KMS-11 (cell line): ENCODE measurements at regions not wholly inside any gene's neighbourhood (a gene's known extent, or its start where the extent isn't known, plus 50 kb on each side); places are given as distances from the start of the nearest gene placed in this dataset.
"Not testable (repeated sequence)": the region's sequence is repeated elsewhere in the genome, so short reads cannot be mapped to it uniquely, and the experiment has no call there.

Source experiments
- H2AFZ ChIP-seq: fragments of 200-600 bp; sonication (generic); 2 replicates; pipeline ENCODE4 v1.6.1; 2016; ENCODE audit warnings: antibody characterized with exemption, mixed run types, low read depth
- H3K27ac ChIP-seq: fragments of 200-600 bp; sonication (generic); 2 replicates; pipeline ENCODE4 v1.6.1; 2016; ENCODE audit warnings: mild to moderate bottlenecking, mixed run types
- H3K27me3 ChIP-seq: fragments of 200-600 bp; sonication (generic); 2 replicates; pipeline ENCODE4 v1.6.1; 2017; ENCODE audit warnings: mild to moderate bottlenecking, low read depth, mixed run types, moderate library complexity; ENCODE audit not compliant: insufficient read depth
- H3K36me3 ChIP-seq: fragments of 200-600 bp; sonication (generic); 2 replicates; pipeline ENCODE4 v1.6.1; 2017; ENCODE audit warnings: mild to moderate bottlenecking, mixed run types; ENCODE audit not compliant: insufficient read depth
- H3K4me1 ChIP-seq: fragments of 200-600 bp; sonication (generic); 2 replicates; pipeline ENCODE4 v1.6.1; 2016; ENCODE audit warnings: mild to moderate bottlenecking, low read depth, mixed run types; ENCODE audit not compliant: poor library complexity, severe bottlenecking
- H3K4me2 ChIP-seq: fragments of 200-600 bp; sonication (generic); 2 replicates; pipeline ENCODE4 v1.7.0; 2016; ENCODE audit warnings: mild to moderate bottlenecking, mixed run types
- H3K4me3 ChIP-seq: fragments of 200-600 bp; sonication (generic); IDR thresholded peaks from 2 replicates; pipeline ENCODE4 v1.6.1; 2017; ENCODE audit warnings: low read depth, low read length, mixed read lengths; ENCODE audit not compliant: insufficient read depth
- H3K79me2 ChIP-seq: fragments of 200-600 bp; sonication (generic); 2 replicates; pipeline ENCODE4 v1.6.1; 2016; ENCODE audit warnings: low read depth, mixed run types; ENCODE audit not compliant: insufficient read depth
- H3K9ac ChIP-seq: fragments of 200-600 bp; sonication (generic); 2 replicates; pipeline ENCODE4 v1.6.1; 2016; ENCODE audit warnings: mild to moderate bottlenecking, mixed run types
- H4K20me1 ChIP-seq: fragments of 200-600 bp; sonication (generic); 2 replicates; pipeline ENCODE4 v1.6.1; 2016; ENCODE audit warnings: mild to moderate bottlenecking, mixed run types; ENCODE audit not compliant: insufficient read depth
- CTCF ChIP-seq: fragments of 200-600 bp; sonication (generic); conservative IDR thresholded peaks from 2 replicates; pipeline ENCODE4 v1.6.1; 2017; ENCODE audit warnings: low read depth, mild to moderate bottlenecking, antibody characterized with exemption, low read length, moderate library complexity, mixed read lengths

- Histone ChIP-seq H3K36me3 (no peaks in the 10 kb centered on the region), H3K4me1 (no peaks in the 10 kb centered on the region)
- TF ChIP-seq CTCF: no peak
These were observed 103.8 kb upstream of the LANCL2 start for GRCh38 chr7:55261386-55261770.

DNA sequence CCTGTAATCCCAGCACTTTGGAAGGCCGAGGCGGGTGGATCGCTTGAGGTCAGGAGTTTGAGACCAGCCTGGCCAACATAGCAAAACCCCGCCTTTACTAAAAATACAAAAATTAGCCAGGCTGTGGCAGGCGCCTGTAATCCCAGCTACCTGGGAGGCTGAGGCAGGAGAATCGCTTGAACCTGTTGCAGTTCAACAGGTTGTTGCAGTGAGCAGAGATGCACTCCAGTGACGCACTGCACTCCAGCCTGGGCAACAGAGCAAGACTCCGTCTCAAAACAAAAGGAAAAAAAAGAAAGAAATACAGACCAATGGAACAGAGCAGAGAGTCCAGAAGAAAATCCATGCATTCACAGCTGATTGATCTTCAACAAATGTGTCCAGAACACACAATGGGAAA lies 99.8 kb upstream of the LANCL2 start:
- not testable (repeated sequence) for H3K4me2 ChIP-seq, H3K27ac ChIP-seq, H3K4me3 ChIP-seq, H3K4me1 ChIP-seq, H3K9ac ChIP-seq, H3K36me3 ChIP-seq, H3K79me2 ChIP-seq, H3K27me3 ChIP-seq, H4K20me1 ChIP-seq, H2AFZ ChIP-seq

More at GRCh38 chr7:55261386-55261770, 103.8 kb upstream of the LANCL2 start:
- Histone ChIP-seq H3K4me2 (no peak overlapping the region), H3K9ac (no peak overlapping the region), H4K20me1 (no peaks in the 10 kb centered on the region), H2AFZ (no peak overlapping the region), H3K27me3 (no peaks in the 10 kb centered on the region), H3K79me2 (no peaks in the 10 kb centered on the region), H3K27ac (no peak overlapping the region), H3K4me3 (no peak overlapping the region)

- no peaks in the 10 kb centered on the region for H3K4me1 ChIP-seq
- no peak overlapping the region for H3K9ac ChIP-seq
- H3K27ac ChIP-seq: no peak overlapping the region
- no peaks in the 10 kb centered on the region for H3K27me3 ChIP-seq
- no peak overlapping the region for H3K4me3 ChIP-seq
- H3K4me2 ChIP-seq: no peak overlapping the region
- no peaks in the 10 kb centered on the region for H3K79me2 ChIP-seq
- no peaks in the 10 kb centered on the region for H4K20me1 ChIP-seq
- H3K36me3 ChIP-seq: no peaks in the 10 kb centered on the region
- no peak for TF ChIP-seq CTCF
- no peak overlapping the region for H2AFZ ChIP-seq
These were observed 99.1 kb upstream of the LANCL2 start for GRCh38 chr7:55265836-55266642.

DNA sequence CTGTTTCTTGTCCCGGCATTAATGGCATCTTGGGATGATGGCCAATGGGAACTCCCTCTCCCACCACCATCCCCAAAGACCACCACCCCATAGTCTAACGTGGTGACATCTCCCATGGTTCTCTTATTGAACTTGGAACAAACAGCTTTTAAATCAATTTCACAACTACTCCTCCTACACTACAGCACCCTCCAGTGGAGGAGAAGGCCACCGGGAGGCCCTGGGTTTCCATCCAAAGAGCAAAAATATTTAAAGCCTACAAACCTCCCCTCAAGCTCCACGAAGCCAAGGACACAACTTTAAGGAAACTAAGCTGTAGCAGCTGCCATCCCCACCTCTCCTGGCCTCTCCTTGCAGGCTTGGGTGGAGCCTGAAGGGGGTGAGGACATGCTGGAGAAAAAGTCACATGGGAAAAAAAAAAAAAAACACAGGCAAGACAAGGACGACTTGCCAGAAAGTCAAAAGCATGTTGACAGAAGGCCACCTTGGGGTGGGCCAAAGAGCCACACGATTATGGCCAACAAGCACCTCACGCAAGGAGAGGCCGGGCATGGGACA lies 94.0 kb upstream of the LANCL2 start:
- Histone ChIP-seq H3K27me3 (no peaks in the 10 kb centered on the region), H2AFZ (no peak overlapping the region), H3K4me2 (no peak overlapping the region), H4K20me1 (no peaks in the 10 kb centered on the region), H3K79me2 (no peaks in the 10 kb centered on the region), H3K4me1 (no peaks in the 10 kb centered on the region), H3K27ac (no peak overlapping the region), H3K4me3 (no peak overlapping the region), H3K36me3 (no peaks in the 10 kb centered on the region), H3K9ac (no peak overlapping the region)
- peak; percentile 32 for TF ChIP-seq CTCF

DNA sequence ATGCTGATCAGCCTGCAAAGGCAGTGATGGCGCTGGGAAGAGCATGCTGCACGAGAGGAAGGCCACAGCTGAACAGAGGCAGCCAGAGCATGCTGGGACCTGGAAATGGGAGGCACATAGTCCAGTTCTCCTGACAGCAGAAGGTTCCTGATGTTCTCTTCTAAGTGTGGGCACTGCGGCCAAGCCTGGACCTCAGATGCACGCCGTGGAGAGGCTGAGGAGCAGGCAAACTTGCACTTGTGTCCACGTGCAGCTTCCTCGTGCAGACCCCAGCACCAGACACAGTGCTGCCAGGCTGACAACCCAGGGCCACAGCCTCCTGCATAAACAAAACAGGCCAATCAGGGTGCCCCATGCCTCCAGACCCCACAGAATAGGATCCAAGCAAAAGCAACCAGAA lies 93.5 kb upstream of the LANCL2 start:
- Histone ChIP-seq H3K9ac (no peak overlapping the region), H4K20me1 (no peaks in the 10 kb centered on the region), H3K4me2 (no peak overlapping the region), H3K79me2 (no peaks in the 10 kb centered on the region), H2AFZ (no peak overlapping the region), H3K4me3 (no peak overlapping the region), H3K36me3 (no peaks in the 10 kb centered on the region), H3K4me1 (no peaks in the 10 kb centered on the region), H3K27ac (no peak overlapping the region), H3K27me3 (no peaks in the 10 kb centered on the region)
- no peak for TF ChIP-seq CTCF
